AG09319 (cell line): ENCODE measurements at regions not wholly inside any gene's neighbourhood (a gene's known extent, or its start where the extent isn't known, plus 50 kb on each side); places are given as distances from the start of the nearest gene placed in this dataset.

Source experiments
- DNase-seq: peaks from one replicate; pipeline ENCODE4 v3.0.0-alpha.2; 2010; ENCODE audit warnings: low read depth; ENCODE audit errors: extremely low read depth
- TF ChIP-seq, protein P1 (sequence below): IDR thresholded peaks from 2 replicates; pipeline ENCODE4 v1.5.1; 2011; ENCODE audit warnings: low read depth, mild to moderate bottlenecking, inconsistent platforms, low read length, moderate library complexity

DNA sequence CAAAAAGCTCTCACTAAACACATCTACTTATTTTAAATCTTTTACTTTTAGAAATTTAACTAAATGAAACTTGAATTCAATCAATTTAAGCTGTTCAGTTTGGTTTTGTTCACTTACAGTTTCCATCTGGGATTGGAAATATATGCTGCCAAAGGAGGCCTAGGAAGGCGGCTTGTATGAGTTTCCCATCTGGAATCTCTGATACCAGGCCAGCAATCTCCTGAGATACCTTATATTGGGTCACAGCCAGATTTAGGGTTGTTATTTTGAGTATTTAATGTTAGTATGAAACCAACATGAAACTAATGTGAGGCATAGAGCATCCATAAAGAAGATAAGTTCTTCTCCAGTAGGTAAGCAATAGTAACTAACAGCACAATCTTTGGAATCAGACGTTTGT lies 94.6 kb downstream of the GMNC start:
- TF ChIP-seq, protein P1, sequence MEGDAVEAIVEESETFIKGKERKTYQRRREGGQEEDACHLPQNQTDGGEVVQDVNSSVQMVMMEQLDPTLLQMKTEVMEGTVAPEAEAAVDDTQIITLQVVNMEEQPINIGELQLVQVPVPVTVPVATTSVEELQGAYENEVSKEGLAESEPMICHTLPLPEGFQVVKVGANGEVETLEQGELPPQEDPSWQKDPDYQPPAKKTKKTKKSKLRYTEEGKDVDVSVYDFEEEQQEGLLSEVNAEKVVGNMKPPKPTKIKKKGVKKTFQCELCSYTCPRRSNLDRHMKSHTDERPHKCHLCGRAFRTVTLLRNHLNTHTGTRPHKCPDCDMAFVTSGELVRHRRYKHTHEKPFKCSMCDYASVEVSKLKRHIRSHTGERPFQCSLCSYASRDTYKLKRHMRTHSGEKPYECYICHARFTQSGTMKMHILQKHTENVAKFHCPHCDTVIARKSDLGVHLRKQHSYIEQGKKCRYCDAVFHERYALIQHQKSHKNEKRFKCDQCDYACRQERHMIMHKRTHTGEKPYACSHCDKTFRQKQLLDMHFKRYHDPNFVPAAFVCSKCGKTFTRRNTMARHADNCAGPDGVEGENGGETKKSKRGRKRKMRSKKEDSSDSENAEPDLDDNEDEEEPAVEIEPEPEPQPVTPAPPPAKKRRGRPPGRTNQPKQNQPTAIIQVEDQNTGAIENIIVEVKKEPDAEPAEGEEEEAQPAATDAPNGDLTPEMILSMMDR = no peak
- no peak for DNase-seq

DNA sequence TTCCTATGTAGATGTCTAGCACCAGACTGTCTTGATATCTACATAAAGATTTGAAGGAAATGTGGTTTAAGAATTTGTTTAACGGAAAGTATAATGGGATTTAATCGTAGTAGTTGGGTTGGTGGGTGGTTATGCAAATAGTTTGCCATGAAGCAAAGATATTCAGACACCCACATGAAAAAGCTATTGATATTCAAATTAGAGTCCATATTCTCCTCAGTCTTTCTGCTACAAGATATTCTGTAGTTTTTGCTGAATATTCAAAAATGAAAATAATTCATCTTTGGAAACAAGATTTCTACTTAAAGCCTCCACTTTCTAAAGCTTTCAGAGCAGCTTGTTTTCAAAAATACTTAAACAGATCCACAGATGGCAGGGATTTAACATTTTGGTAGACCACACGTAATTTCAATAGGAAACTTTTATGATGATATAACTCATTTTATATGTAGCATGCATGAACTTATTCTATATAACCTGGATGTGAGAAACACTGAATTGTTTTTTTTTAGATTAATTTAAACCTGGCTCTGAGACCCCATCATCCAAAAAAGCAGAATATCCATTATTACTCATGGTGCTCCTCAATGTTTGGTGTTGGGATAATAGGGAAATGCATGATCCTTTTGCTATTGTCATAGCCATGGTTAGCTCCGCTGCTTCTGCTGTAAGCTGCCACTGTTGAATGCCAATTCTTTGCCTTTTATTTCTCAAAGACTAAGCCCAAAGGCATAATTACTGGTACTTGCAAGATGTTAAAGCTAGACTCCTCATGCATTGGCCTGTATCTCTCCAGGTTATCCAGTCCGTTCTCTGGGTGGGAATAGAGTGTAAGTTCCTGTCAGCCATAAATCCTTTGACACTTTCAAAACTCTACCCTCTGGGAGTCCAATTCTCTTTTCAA lies 98.0 kb downstream of the GMNC start:
- TF ChIP-seq, protein P1 = no peak
- no peak for DNase-seq

DNA sequence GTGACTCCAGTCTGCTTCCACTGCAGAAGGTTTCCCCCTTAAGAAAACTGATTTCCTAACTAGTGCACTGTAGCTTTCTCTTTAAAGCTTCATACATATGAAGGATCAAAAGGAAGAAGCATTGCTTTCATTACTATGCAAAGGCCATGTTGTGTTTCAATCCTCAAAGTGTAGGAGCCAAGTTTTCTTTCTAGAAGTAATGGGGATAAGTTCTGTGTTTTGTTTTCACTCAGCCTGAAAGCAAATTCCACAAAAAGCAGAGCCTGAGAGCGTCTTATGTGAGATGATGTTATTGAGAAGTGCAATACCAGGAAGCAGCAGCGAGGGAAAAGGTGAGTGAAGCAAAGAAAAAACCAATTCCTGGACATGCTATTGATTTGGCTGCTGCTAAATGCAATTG lies 99.7 kb downstream of the GMNC start:
- DNase-seq = no peak

DNA sequence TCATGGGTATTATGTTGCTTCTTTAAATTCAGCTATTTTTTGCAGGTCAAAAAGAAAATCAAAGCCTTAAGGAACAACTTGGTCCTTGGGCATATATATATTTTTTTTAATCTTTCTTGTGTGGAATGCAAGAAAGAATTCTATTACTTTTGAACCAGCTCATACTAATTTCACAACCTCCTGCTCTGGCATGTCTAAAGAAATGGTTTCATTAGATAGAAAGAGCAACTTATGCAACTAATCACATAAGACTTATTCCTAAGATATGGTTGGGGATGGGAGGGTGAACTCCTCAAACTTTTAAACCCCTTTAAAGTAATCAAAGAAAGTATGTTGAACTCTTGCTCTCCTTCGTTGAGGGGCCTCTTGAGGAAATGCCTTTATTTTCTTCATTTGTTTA lies 114.9 kb downstream of the GMNC start:
- DNase-seq = no peak
- TF ChIP-seq, protein P1 = no peak

More for the DNA sequence above, 99.7 kb downstream of the GMNC start:
- TF ChIP-seq, protein P1 = no peak

DNA sequence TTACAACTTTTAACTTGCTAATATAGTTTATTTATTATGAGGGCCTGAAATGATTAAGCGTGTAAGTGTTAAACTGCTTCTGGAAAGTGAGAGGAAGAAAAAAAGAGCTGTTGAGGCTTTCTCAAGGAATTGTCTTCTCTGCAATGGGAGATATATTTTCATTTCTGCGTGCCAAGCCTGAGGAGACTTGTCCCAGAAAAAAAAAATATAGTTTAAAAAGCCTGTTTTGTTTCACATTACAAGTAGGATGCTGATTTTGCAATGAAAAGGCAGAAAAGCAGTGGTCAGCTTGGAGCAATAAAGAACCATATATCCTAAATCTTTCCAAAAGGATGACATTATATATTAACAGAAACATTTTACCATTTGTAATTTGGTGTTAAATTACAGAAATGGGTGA lies 115.5 kb downstream of the GMNC start:
- TF ChIP-seq, protein P1 = no peak
- no peak for DNase-seq

DNA sequence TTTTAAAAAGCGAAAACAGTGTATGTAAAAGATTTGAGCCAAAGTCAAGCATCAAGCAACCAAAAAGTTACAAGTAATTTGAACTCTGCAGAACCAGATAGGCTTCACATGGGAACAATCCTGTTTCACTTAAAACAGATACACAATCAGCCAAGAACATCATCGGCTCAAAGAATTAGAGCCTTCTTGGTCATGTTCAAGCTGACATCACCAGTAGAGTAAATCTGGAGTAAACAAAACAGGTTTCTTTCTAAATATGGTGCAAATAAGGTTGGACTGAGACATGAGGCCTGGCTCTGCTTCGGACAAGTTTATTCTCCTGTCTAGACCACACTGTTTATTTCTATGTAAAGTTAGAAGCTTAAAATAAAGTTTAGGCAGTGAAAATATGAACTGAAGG lies 116.0 kb downstream of the GMNC start:
- no peak for DNase-seq
- TF ChIP-seq, protein P1 = no peak

DNA sequence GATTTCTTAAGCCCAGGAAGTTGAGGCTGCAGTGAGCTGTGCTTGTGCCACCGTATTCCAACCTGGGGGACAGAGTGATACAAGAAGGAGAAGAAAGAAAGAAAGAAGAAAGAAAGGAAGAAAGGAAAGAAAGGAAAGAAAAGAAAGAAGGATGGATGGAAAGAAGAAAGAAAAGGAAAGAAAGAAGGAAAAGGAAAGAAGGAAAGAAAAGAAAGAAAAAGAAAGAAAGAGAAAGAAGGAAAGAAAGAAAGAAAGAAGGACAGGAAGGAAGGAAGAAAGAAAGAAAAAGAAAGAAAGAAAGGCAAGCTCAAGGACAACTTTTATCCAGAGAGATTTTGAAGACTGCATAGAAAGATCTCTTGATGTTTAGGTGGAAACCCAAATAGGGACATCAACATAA lies 120.7 kb downstream of the GMNC start:
- TF ChIP-seq, protein P1 = no peak
- no peak for DNase-seq
